ENCODE measurements at regions not wholly inside any gene's neighbourhood (a gene's known extent, or its start where the extent isn't known, plus 50 kb on each side); places are given as distances from the start of the nearest gene placed in this dataset.

- no peak for TF ChIP-seq TAF1 (IDR thresholded peaks at IDR 0.05; ENCODE audit: borderline replicate concordance, insufficient read depth, low read length)
- no peak for TF ChIP-seq REST (IDR thresholded peaks at IDR 0.05; ENCODE audit: insufficient read depth in 1 of 2, low read depth in 2 of 2, low read length in 2 of 2)
- TF ChIP-seq POLR2AphosphoS5 (IDR thresholded peaks at IDR 0.05; ENCODE audit: low read depth, low read length): no peak
- no peak for TF ChIP-seq SIN3A (IDR thresholded peaks at IDR 0.05; ENCODE audit: borderline replicate concordance, insufficient read depth, low read length)
- TF ChIP-seq FOXP2 (optimal IDR thresholded peaks at IDR 0.05; ENCODE audit: borderline replicate concordance, extremely low read depth, extremely low read length, insufficient read depth): no peak
Observed at GRCh38 chr22:27125539-27125938, 468.2 kb downstream of the MIAT start.

- no peak for TF ChIP-seq POLR2AphosphoS5 (IDR thresholded peaks at IDR 0.05; ENCODE audit: low read depth, low read length)
- TF ChIP-seq FOXP2 (optimal IDR thresholded peaks at IDR 0.05; ENCODE audit: borderline replicate concordance, extremely low read depth, extremely low read length, insufficient read depth): no peak
- no peak for TF ChIP-seq TAF1 (IDR thresholded peaks at IDR 0.05; ENCODE audit: borderline replicate concordance, insufficient read depth, low read length)
- TF ChIP-seq SIN3A (IDR thresholded peaks at IDR 0.05; ENCODE audit: borderline replicate concordance, insufficient read depth, low read length): no peak
- TF ChIP-seq REST (IDR thresholded peaks at IDR 0.05; ENCODE audit: insufficient read depth in 1 of 2, low read depth in 2 of 2, low read length in 2 of 2): no peak
Observed at GRCh38 chr22:27127911-27128310, 470.5 kb downstream of the MIAT start.

- TF ChIP-seq POLR2AphosphoS5 (IDR thresholded peaks at IDR 0.05; ENCODE audit: low read depth, low read length) (no peak), REST (IDR thresholded peaks at IDR 0.05; ENCODE audit: insufficient read depth in 1 of 2, low read depth in 2 of 2, low read length in 2 of 2) (no peak), FOXP2 (optimal IDR thresholded peaks at IDR 0.05; ENCODE audit: borderline replicate concordance, extremely low read depth, extremely low read length, insufficient read depth) (no peak), SIN3A (IDR thresholded peaks at IDR 0.05; ENCODE audit: borderline replicate concordance, insufficient read depth, low read length) (no peak), TAF1 (IDR thresholded peaks at IDR 0.05; ENCODE audit: borderline replicate concordance, insufficient read depth, low read length) (no peak)
Observed at GRCh38 chr22:27128461-27129085, 471.2 kb downstream of the MIAT start.

GRCh38 chr22:27129266-27129665 lies 471.9 kb downstream of the MIAT start:
- TF ChIP-seq FOXP2 (optimal IDR thresholded peaks at IDR 0.05; ENCODE audit: borderline replicate concordance, extremely low read depth, extremely low read length, insufficient read depth): no peak
- TF ChIP-seq TAF1 (IDR thresholded peaks at IDR 0.05; ENCODE audit: borderline replicate concordance, insufficient read depth, low read length): no peak
- TF ChIP-seq REST (IDR thresholded peaks at IDR 0.05; ENCODE audit: insufficient read depth in 1 of 2, low read depth in 2 of 2, low read length in 2 of 2): no peak

GRCh38 chr22:27130906-27131305 lies 473.5 kb downstream of the MIAT start:
- TF ChIP-seq SIN3A (IDR thresholded peaks at IDR 0.05; ENCODE audit: borderline replicate concordance, insufficient read depth, low read length) (no peak), TAF1 (IDR thresholded peaks at IDR 0.05; ENCODE audit: borderline replicate concordance, insufficient read depth, low read length) (no peak), REST (IDR thresholded peaks at IDR 0.05; ENCODE audit: insufficient read depth in 1 of 2, low read depth in 2 of 2, low read length in 2 of 2) (no peak), FOXP2 (optimal IDR thresholded peaks at IDR 0.05; ENCODE audit: borderline replicate concordance, extremely low read depth, extremely low read length, insufficient read depth) (no peak), POLR2AphosphoS5 (IDR thresholded peaks at IDR 0.05; ENCODE audit: low read depth, low read length) (no peak)

Data from PFSK-1 (cell line).